ENCODE measurements at regions not wholly inside any gene's neighbourhood (a gene's known extent, or its start where the extent isn't known, plus 50 kb on each side); places are given as distances from the start of the nearest gene placed in this dataset.

DNA sequence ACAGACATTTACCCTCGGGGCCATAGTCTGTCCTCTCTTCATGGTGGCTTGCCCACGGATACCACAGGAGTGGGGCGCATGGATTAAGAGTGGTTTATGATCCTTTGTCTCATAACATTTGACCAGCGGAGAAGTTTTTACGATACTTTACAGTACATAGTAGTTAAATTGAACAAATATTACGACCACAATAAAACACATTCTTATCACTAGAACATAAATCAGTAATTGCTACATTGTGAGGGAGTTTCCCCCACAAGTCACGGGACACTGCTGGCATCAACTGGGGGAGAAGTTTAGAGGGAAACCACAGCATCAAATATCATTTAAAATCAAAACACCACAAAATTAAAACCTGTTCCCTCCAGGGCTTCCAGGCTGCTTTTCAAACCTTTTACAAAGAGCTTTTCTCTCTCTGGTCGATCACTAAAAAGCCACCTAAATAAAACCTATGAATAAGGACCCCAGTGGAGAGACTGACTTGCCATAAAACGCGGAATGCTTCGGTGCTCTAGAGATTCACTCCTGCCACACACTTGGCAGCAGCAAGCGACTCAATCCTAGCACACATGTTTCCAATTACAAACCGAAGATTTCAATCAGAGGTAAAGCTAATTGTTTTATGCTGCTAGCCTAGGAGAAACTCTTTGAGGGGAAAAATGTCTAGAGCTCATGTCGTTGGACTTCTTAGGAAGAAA, 173.7 kb upstream of the HNRNPA3 start:
- DNase-seq = no peak

DNA sequence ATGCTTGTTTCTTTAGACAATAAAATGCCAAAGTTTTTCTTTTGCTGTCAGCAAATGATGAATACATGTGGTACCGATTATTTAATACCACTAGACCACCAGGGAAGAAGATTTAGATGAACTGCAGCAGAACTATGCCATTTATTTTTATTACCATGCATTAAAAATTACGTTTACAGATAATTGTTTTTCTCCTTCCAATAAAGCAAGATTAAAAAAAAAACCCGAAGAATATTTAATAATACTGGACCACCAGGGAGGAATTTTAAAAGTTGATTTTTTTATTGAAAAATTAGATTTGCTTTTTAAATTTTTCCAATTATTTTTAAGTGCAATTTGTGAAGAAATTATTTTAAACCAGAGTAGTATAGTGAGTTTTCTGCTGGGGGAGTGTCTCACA, 170.3 kb upstream of the HNRNPA3 start:
- DNase-seq = no peak

DNA sequence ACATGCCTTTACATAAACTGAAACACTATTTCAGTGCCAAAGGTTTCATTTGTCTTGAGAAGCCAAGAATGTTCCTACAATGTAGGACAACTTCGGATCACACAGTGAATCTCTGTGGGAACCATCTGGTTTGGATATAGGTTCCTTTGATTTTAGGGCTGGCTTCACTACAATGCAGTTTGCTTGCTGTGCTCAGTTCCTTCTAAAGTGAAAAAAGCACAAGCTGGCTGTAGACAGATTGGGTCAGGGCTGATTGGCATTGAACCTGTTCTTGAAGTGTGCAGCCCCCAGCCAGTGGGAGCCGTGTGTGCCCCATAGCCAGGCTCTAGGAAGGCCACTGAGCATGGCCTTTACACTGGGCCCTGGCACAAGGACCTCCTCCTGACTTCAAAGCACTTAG, 167.9 kb upstream of the HNRNPA3 start:
- DNase-seq = no peak

DNA sequence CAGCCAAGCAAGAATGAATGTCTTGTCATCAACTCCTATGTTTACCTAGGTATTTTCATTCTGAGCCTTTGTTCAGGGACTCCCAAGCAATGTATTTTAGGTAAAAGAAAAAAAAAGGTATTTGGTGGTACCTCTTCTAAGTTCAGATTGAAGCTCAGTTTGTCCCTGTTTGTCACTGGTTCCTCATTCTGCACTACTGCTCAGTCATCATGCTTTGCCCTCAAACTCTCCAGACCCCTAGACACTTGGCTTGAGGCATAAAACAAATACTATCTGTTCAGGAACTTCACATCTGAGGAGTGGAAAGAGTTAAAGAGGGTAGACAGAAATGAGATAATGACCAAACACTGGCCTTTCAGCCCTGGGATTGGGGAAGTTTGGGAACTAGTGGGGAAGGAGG, 163.6 kb upstream of the HNRNPA3 start:
- DNase-seq = no peak

DNA sequence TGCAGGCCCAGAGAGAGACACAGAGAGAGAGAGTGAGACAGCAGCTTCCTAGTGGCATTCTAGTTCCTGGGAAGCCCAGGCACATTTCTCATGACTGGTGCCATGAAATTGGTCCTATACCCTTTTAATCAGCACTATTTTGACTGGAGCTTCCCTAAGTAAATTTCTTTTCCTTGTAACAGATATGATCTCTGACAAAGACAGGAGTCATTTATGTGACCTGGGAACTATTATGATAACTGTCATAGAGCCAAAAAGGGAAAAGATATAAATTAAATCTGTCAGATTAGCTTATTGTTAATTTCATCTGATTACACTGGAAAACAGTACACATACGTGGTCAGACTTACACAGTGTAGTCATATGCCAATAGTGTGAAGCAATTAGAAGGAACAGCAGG, 161.3 kb upstream of the HNRNPA3 start:
- no peak for DNase-seq

DNA sequence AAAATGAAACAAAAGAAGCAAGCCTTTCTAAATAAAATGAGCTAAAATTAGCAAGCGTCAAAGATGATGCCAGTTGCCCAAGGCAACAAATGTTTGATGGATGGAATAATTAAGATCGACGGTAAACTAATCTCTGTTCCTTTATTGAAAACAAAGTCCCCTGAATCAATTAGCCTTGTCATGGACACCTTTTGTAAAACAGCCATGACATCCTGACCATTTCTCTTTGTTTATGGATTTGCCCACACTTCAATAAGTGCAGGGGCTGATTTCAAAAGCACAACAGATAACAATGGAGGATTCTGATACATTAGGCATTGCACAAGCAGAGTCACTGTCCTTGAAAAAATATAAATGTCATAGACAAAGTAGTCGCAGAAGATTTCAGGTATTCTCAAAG, 160.1 kb upstream of the HNRNPA3 start:
- no peak for DNase-seq

DNA sequence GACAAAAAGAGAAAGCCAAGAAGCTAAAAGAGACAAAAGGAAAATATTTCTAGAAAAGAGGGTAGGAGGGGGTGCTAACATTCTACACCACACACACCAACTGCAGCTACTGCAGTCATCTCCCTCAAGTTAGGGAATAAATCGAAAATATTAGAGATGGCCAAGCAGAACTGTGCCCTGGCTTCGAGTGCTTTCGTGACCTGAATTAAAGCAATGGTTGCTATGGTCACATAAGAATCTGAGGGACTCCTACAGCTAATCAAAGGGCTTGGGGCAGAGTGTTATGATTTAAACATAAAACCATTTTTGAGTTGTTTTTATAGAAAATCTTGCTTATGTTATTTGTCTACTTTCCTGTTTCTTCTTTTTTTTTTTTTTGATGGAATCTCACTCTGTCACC, 159.6 kb upstream of the HNRNPA3 start:
- no peak for DNase-seq

DNA sequence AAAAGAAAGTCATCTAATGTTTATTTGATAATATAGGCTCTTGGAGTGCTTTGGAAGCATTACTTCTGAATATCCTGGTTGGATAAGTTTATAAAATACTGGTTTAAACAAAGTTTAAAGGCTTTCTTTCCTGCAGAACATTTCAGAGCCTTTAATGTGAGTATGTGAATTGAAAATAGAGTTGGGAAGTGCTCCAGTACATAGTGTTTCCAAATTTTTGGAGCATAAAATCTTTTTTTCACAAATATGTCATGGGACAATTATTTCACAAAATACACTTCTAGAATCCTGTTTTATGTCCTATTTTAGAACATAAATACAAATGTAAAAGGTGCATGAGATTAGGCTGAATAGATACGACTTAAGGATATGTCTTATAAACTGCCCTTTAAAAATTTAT, 158.9 kb upstream of the HNRNPA3 start:
- DNase-seq = no peak

DNA sequence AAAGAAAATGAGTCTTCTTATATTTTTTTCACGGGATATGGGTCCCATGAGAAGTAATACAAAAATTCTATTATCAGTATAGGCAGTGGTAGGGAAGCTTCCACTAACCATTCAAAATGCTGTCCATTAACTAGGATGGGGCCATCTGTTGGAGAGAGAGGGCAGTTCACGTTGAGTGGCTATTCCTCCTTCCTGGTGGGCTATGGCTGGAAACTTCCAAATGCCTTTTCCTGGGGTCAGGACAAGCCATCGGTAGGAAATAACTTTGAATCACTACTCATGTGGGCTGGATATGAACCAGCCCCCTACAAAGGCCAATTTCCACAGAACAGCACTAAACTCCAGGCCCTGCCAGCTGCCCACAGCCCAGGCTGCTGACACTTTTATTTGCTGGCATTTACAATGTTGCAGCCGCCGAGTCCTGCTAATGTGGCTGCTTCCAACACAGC, 156.1 kb upstream of the HNRNPA3 start:
- no peak for DNase-seq

DNA sequence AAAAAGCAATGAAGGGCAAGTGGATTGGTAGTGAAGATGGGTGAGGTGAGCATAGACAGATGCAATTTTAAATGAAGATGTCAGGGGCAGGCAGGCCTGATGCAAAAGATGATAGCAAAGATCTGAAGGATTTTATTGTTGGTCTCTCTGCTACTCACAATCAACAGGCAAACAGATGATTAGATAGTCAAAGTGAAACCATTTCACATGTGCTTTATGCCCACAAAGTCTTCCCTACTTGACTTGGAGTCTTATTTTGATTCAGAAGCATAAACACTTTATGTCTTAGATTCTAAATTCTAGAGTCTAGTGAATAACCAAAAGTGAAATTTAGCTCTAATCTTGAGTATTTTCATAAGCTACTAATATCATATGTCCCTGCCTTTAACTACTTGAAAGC, 153.8 kb upstream of the HNRNPA3 start:
- no peak for DNase-seq

DNA sequence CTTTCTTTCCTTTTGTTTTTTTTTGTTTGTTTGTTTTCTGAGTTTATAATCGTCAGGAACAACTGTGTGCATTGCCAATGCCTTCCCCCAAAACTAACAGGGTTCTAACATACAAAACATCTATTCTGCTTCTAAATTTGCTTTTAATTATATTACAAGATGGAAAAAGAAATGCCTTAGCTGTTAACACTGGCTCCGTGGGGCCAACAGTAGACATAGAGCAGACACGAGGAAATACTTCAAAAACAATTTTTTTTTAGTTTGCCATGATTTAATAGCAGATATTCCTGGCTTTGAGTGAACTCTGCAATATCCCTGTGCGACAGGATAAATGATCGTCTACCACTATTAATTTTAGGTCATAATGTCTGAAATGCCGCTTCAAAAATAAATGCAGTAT, 153.3 kb upstream of the HNRNPA3 start:
- DNase-seq = no peak

DNA sequence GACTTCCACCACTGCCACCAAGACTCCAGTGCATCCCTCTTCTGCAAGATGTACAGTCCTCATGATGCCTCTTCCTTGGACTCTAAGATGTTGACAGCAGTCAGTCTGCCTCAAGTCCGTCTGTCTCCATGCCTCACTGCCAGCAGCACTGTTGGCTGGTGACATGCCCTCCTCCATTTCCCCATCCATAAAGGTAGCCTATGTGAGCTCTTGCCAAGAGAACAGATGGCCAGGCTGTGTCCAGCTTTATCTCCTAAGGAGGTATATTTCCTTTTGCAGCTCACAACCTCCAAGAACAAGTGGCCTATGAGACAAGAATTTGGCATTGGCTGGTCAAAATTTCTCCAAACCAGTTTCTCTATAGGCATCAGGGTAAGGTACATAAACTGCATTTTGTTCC, 149.3 kb upstream of the HNRNPA3 start:
- no peak for DNase-seq

DNA sequence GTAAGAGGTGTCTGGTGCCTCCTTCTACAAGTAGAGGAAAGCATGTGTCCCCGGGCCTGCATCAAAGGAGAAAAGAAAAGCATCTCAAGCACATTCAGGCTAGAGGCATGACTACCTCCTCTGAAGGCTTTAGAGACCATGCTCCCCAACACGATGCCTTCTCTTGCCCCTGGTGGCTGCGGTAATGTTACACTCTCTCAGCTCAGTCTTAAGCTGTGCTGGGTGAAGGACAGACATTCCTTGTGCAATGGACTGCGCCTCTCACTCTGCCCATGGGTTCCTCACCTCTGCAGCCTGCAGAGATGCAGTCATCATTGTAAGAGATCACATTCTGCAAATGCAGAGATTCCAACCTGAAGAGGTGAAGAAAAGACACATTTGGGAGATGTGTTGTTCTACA, 148.2 kb upstream of the HNRNPA3 start:
- DNase-seq = no peak

DNA sequence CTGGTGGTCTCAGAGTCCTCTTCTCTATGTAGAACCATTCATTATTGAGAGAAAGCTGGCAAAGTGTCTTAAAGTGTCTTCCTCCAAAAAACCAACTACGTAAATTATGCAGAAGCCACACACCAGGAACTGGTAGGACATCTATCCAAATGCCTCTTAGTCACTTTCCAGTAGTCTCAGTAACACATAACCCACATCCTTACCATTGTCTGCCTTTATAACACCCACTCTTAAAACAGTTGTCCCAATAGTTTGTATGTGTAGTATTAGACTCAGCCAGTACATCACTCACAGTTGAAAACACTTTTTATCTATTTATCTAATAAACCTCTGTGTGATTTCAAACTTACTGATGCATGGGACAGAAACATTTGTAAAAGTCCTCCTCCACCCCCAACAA, 143.6 kb upstream of the HNRNPA3 start:
- DNase-seq = no peak

DNA sequence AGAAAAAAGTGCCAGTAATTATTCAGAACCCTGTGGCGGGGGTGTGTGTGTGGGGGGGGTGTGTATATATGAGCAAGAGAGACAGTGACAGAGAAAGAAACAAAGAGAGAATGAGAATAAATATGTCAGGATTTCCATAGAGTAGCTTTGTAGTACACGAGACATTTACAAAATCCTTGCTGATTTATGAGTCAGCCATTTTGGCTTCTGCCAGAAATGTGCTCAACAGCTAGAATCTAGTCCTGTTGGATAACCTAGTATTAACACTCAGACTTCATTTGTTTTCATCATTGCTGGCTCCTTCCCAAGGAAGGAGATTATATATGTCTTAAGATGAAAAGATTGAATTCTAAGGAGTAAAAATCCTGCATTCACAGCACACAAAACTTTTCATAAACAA, 140.5 kb upstream of the HNRNPA3 start:
- no peak for DNase-seq

DNA sequence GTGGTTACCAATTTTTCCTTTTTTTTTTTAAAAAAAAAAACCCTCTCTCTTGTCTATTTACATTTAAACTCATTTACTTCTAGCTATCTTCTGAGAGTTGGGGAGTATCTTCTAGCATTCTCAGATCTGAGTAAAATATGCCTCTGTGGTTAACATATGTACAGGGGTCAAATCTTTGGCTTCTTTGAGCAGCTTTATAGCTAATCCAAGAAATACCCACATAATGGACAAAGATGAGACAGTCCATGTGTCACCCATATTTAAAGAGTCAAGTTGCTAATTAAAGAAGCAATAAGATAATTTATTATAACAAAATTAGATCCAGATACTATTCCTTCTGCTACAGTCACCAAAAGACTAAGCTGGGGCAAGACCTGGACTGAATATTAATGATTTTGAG, 139.0 kb upstream of the HNRNPA3 start:
- no peak for DNase-seq

DNA sequence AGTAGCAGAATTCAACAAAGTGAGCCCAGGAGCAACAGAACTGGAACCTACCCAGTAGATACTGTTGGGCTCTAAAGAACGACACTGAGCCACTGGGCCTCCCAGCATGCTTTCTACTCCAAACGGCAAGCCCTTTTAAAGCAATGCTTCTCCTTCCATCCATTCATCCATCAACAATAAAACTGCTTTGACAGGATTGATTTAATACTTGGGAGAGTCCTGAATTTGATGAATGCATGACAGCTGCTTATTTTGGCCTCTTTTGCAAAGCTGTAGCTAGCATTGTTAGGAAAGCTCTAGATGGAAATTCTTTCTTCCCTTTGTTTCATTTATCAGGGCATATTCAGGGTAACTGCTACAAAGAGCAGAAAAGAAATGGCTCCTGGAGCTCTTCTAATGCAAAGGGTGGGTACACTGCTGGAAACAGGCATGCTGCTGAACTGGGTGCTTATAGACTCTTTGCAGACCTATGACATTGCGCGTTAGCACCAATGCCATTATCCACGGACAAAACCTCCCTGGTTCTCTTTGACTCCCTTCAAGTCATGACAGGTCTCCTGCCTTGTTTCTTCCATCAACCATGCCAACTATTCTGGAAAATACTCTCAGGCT, 138.4 kb upstream of the HNRNPA3 start:
- DNase-seq = no peak

DNA sequence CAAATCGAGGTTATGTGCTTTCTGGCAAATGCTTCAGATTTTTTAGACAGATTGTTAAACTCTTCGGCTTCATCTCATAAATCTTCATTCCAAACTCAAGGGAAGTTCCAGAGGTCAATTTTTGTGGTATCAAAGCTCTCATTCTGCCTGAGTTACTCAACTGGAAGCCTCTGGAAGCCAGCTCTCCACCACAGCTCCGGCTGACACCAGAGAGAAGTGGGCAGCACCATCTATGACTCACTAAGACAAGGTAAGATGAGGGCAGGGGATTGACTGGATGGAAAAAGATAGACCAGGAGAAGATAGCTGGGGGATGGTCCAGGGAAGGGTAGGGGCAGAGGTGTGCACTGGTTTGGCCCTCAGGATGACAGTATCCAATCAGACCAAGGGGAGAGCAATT, 137.3 kb upstream of the HNRNPA3 start:
- no peak for DNase-seq

DNA sequence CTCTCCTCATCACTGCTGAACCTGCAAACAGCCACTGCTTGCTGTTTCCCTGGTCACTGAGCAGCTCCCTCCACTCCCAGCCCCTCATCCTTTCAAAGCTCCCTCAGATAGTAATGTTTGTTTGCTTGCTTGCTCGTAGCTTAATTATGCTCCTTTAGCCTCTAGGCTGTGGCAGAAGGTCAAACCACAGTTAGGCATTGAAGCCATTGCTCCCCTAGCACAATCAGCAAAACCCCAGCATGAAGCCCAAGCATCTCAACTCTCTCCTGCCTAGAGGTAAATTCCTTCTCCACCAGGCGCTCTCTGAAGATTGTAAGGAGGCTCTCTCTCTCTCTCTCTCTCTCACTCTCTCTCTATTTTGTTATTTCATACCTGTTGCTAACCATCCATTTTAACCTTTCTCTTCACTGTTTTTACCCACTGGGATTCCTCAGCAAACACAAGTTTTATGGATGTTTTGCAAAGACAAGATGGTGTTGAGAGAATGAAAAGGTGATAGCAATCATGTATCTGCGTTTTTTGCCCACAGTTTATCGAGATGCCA, 135.9 kb upstream of the HNRNPA3 start:
- DNase-seq = no peak

DNA sequence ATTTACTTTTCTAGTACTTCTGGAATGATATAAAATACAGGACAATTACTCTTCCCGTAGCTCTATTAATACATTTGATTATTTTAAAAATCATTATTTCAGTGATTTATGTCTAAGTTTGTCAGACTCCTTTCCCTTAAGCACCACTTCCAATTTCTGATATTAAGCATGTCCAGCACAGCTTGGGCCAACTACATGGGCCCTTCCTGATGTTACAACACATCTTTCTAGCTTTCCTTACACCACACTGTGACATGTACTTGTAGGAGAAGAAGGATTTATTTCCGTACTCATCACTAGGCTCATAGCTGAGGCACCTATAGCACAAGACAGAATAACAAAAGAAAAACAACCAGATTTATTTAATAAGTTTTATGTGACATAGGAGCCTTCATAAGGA, 134.8 kb upstream of the HNRNPA3 start:
- DNase-seq = no peak

DNA sequence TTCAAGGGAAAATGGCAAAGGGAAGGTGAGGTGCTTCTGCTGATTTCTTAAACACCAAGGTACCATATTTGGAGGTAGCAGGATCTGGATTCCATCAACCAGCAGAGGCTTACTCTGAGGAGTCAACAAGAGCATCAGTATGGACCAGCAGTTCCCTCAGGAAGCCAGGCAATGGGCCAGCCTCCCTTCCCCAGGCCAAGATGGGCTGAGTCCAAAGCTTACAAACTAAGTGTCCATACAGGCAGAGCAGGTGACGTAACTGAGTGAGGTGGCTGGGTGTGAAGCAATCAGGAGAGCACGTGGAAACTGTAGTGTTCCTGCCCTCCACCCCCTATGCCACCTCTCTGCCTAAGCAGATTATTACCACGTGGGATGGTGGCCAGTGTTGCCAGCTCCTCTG, 134.2 kb upstream of the HNRNPA3 start:
- no peak for DNase-seq

DNA sequence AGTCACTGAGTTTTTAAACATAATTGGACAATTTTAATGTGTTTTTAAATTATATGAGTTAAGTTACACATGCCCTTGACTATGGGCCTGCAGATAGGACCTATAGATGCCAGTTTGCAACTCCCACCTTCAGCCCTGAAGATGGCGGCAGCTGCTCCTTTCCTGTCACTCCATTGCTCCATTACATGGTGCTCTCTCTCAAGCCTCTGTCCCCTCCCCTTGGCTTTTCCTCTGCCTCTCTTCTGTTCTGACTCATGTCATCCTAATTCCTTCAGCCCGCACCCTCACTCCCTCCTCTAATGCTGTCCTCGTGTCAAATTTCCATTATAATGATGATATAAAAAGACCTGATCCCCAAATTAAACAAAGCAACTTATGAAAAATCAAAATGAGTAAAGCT, 133.7 kb upstream of the HNRNPA3 start:
- DNase-seq = no peak

DNA sequence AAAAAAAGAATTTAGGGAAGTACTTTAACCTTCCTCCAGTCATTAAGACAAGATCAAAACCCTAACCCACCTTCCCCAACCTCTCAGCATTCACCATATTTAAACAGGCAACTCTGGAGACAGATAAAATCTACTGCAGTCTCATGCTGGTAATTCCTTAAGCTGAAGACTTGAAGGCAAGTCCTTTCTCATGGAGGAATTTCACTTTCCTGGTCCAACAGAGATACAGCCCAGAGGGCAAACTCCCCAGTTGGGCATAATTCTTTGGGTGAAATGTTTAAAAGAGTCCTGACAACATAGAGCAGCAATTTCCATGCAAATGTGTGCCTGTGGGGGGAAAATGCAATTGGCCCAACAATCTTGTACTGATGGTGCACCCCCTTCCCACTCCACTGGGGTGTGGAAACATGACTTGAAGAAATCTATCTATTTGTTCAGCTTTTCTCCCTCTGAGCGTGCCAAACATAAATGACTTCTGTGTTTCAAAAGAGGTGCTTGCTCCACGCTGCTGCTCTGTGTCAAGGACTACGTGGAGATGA, 131.8 kb upstream of the HNRNPA3 start:
- DNase-seq = no peak

DNA sequence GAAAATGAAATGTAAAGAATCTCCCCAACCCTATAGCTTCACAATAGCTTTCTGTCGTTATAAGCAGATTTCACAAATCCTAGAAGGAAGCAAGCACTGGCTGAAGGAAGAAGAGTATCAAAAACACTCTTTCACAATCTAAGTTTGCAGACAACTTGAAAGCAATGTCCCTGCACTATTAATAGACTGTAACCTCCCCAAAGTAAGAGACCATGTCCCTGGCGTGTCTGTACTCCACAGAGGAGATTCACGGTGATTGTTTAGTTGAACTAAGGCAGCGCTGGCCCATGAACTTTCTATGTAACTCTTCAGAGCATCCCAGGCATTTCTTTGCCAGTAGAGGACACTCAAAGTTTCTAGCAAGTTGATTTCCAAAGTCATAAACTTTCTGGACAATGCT, 128.0 kb upstream of the HNRNPA3 start:
- DNase-seq = no peak

DNA sequence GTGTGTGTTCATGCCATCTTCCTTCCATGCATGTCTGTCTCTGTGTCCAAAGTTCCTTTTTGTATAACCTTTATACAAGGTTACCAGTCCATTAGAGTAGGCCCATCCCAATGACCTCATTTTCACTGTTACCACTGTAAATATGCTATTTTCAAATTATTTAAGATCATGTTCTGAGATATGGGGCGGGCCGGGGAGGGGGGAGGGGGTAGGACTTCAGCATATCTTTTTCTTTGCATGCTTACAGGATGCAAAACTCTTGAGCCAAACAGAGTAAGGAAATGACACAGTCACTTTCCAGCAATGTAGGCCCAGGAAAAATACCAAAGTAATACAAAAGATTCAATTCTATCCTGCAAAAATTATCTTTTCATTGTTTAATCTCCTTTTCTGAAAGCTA, 124.1 kb upstream of the HNRNPA3 start:
- no peak for DNase-seq

All from activated naive CD4-positive, alpha-beta T cell treated with Interleukin-2 at 50 U/mL for 16 hours (primary cell).